SK-N-SH (cell line): ENCODE measurements at regions not wholly inside any gene's neighbourhood (a gene's known extent, or its start where the extent isn't known, plus 50 kb on each side); places are given as distances from the start of the nearest gene placed in this dataset.

Source experiments
- CHD2 ChIP-seq: fragments of 150-350 bp; IDR thresholded peaks from 2 replicates; pipeline ENCODE4 v1.6.1; 2018; ENCODE audit warnings: low read length; ENCODE audit not compliant: partially characterized antibody
- CTCF ChIP-seq: fragments of 200-600 bp; sonication (generic); IDR thresholded peaks from 2 replicates; pipeline ENCODE4 v1.6.1; 2017; ENCODE audit warnings: antibody characterized with exemption, mild to moderate bottlenecking, moderate library complexity
- ELF1 ChIP-seq: IDR thresholded peaks from 2 replicates; pipeline ENCODE4 v1.4.0; 2012
- EP300 ChIP-seq, 2 experiments: IDR thresholded peaks; 2 replicates each; pipeline versions ENCODE4 v1.4.0 to v1.6.1; 2012; ENCODE audit warnings: borderline replicate concordance in 1 of 2, low read depth in 1 of 2, low read length in 1 of 2
- EZH2phosphoT487 ChIP-seq: fragments of 200-600 bp; sonication (generic); IDR thresholded peaks from 2 replicates; pipeline ENCODE4 v1.6.1; 2017; ENCODE audit warnings: low read depth, mixed run types, mild to moderate bottlenecking, antibody characterized with exemption, moderate library complexity, borderline replicate concordance
- JUND ChIP-seq: IDR thresholded peaks from 2 replicates; pipeline ENCODE4 v1.4.0; 2012
- MEF2A ChIP-seq: IDR thresholded peaks from 2 replicates; pipeline ENCODE4 v1.4.0; 2012; ENCODE audit warnings: low read depth, borderline replicate concordance
- NFIC ChIP-seq: IDR thresholded peaks from 2 replicates; pipeline ENCODE4 v1.4.0; 2012; ENCODE audit warnings: borderline replicate concordance
- PBX3 ChIP-seq: IDR thresholded peaks from 2 replicates; pipeline ENCODE4; 2012
- REST ChIP-seq: IDR thresholded peaks from 2 replicates; pipeline ENCODE4 v1.6.1; 2012; ENCODE audit warnings: mild to moderate bottlenecking, low read depth, low read length, moderate library complexity
- SIN3A ChIP-seq: IDR thresholded peaks from 2 replicates; pipeline ENCODE4 v1.6.1; 2012; ENCODE audit warnings: low read depth, mild to moderate bottlenecking, low read length, moderate library complexity, borderline replicate concordance
- TAF1 ChIP-seq: IDR thresholded peaks from 2 replicates; pipeline ENCODE4 v1.6.1; 2012; ENCODE audit warnings: low read depth, mild to moderate bottlenecking, low read length, moderate library complexity, borderline replicate concordance
- USF2 ChIP-seq: fragments of 150-350 bp; IDR thresholded peaks from 2 replicates; pipeline ENCODE4 v1.6.1; 2017; ENCODE audit warnings: antibody characterized with exemption, low read length, low read depth, borderline replicate concordance

- no peak for TF ChIP-seq JUND
- TF ChIP-seq TAF1 = no peak
- TF ChIP-seq CTCF = no peak
- TF ChIP-seq USF2 = no peak
- no peak for TF ChIP-seq ELF1
- no peak for TF ChIP-seq SIN3A
- TF ChIP-seq CHD2 = no peak
- TF ChIP-seq MEF2A = no peak
- no peak for TF ChIP-seq EP300 (IDR thresholded peaks at IDR 0.05; ENCODE audit: borderline replicate concordance in 1 of 2, low read depth in 1 of 2, low read length in 1 of 2)
- TF ChIP-seq EZH2phosphoT487 = no peak
- TF ChIP-seq NFIC = no peak
- TF ChIP-seq REST = no peak
- TF ChIP-seq PBX3 = no peak
Measured at GRCh38 chr21:28624626-28625025, 368.1 kb downstream of the LTN1 start.
